Peyer's patch (tissue), 4 donors: ENCODE measurements at regions not wholly inside any gene's neighbourhood (a gene's known extent, or its start where the extent isn't known, plus 50 kb on each side); places are given as distances from the start of the nearest gene placed in this dataset.

Experiments used
- DNase-seq, 3 donors: peaks; one replicate each; pipeline ENCODE4 v3.0.0-alpha.2; 2017 to 2019
- H3K27ac ChIP-seq, 4 donors: fragments of 200-600 bp; sonication (generic); one replicate each; pipeline ENCODE4 v1.5.1; 2016 to 2019
- H3K27me3 ChIP-seq, 2 donors: fragments of 200-600 bp; sonication (generic); one replicate each; pipeline ENCODE4 v1.5.1; 2019
- H3K36me3 ChIP-seq, 3 donors: fragments of 200-600 bp; sonication (generic); one replicate each; pipeline ENCODE4 v1.5.1; 2016 to 2019
- H3K4me1 ChIP-seq, 4 donors: fragments of 200-600 bp; sonication (generic); one replicate each; pipeline ENCODE4 v1.5.1; 2016 to 2019
- H3K4me3 ChIP-seq, 4 donors: fragments of 200-600 bp; sonication (generic); 1 replicate in 3 of 4; 2 replicates in 1 of 4; pipeline ENCODE4 v1.5.1; 2016 to 2019; ENCODE audit warnings: mild to moderate bottlenecking in 1 of 4
- H3K9me3 ChIP-seq, 4 donors: fragments of 200-600 bp; sonication (generic); one replicate each; pipeline ENCODE4 v1.5.1; 2016 to 2019; ENCODE audit warnings: mild to moderate bottlenecking in 1 of 4
- POLR2A ChIP-seq, 2 donors: fragments of 450-650 bp; IDR thresholded peaks; one replicate each; pipeline ENCODE4 v1.5.1; 2017; ENCODE audit warnings: antibody characterized with exemption in 2 of 2, mild to moderate bottlenecking in 2 of 2, moderate library complexity in 2 of 2
- TF ChIP-seq, protein P1 (sequence below), 6 experiments: fragments of 450-650 bp in 4 of 6; fragments of 200-600 bp in 2 of 6; sonication (generic) in 1 of 6; IDR thresholded peaks; one replicate each; pipeline ENCODE4 v1.5.1; 2017 to 2019; ENCODE audit warnings: antibody characterized with exemption in 6 of 6, mild to moderate bottlenecking in 3 of 6, moderate library complexity in 1 of 6

DNA sequence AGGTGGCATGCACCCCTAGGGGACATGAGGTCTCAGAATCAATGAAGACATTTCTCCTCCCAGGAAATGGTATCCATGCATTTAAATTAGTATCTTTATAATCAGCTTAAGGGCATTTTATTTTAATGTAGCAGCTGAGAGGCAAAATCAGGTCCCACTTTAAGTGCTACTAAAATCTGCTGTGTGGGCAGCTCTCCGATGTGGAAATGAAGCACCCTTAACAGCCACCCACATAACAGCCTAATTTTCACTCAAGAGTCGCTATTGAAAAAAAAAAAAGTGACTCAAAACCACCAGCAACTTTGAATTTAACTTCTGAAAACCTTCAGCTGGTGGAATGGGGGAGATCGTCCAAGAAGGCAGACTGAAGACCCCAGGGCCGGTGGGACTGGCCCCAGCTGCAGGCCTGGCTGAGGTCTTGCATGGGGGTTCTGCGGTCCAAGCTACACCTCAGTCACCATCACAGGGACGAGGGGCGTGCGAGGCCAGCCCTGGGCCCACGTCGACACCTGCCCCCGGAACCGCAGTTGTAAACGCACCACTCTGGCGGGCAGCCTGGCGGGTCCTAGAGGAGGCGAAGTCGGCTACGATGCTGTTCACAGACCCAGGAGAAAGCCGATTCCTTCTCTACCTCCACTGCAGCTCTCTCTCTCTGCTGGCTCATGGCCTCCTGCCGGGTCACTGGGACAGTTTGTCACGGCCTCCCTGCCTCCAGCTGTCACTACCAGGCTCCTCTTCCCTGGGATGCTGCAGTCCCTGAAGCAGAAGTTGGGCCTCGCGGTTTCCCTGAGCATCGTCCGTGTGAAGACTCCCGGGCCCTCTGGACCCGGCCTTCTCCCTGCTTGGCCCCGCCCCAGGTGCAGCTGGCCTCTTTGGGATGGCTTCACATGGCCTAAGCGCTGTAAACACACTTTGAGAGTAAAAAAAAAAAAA lies 111.9 kb downstream of the KCNF1 start:
- H3K36me3 ChIP-seq = no peaks in the 10 kb centered on the region
- H3K27ac ChIP-seq = no peak overlapping the region
- no peaks in the 10 kb centered on the region for H3K9me3 ChIP-seq
- no peaks in the 10 kb centered on the region for H3K27me3 ChIP-seq
- TF ChIP-seq POLR2A (IDR thresholded peaks at IDR 0.05) = no peak
- TF ChIP-seq, protein P1, sequence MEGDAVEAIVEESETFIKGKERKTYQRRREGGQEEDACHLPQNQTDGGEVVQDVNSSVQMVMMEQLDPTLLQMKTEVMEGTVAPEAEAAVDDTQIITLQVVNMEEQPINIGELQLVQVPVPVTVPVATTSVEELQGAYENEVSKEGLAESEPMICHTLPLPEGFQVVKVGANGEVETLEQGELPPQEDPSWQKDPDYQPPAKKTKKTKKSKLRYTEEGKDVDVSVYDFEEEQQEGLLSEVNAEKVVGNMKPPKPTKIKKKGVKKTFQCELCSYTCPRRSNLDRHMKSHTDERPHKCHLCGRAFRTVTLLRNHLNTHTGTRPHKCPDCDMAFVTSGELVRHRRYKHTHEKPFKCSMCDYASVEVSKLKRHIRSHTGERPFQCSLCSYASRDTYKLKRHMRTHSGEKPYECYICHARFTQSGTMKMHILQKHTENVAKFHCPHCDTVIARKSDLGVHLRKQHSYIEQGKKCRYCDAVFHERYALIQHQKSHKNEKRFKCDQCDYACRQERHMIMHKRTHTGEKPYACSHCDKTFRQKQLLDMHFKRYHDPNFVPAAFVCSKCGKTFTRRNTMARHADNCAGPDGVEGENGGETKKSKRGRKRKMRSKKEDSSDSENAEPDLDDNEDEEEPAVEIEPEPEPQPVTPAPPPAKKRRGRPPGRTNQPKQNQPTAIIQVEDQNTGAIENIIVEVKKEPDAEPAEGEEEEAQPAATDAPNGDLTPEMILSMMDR (IDR thresholded peaks at IDR 0.05) = no peak
- H3K4me3 ChIP-seq = no peak overlapping the region
- DNase-seq = no peak
- H3K4me1 ChIP-seq = no peaks in the 10 kb centered on the region

DNA sequence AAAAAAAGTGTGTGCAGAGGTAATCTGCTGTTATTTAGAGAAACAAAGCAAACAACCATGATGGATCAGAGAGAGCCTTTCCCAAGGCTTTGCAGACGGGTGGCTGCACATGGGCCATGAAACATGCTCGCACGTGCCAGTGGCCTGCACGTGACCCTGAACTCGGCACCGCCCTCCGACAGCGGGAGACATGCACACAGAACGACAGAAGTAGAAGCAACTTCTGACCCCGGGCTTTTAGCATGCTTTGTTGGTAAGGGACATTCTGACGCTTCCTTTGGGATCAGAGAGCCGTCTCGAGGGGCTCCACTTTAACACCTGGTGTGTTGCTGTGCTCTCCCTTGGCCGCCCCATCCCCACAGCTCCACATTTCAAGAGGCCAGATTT lies 112.5 kb downstream of the KCNF1 start:
- Histone ChIP-seq H3K27me3 (no peaks in the 10 kb centered on the region), H3K4me1 (no peaks in the 10 kb centered on the region), H3K9me3 (no peaks in the 10 kb centered on the region), H3K36me3 (no peaks in the 10 kb centered on the region), H3K4me3 (no peak overlapping the region), H3K27ac (no peak overlapping the region)
- no peak for DNase-seq
- TF ChIP-seq, protein P1 (IDR thresholded peaks at IDR 0.05) = no peak
- no peak for TF ChIP-seq POLR2A (IDR thresholded peaks at IDR 0.05)

DNA sequence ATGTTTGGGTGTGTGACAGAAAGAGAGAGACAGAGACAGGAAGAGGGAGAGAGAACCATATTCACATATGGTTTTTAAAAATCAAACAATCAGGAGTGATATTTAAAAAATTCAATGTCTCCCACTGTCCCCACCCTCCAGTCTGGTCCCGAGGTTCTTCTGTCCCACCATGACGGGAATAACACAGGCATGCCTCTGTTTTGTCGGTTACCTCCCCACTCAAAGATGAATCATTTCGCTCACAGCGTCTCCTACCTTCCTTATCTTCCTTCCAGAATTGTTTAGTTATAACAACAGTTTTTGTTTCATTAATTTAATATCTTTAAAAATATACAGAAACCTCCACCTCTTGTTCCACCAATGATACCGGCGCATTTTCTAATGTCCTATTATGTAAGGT lies 113.0 kb downstream of the KCNF1 start:
- DNase-seq = no peak
- Histone ChIP-seq H3K9me3 (no peaks in the 10 kb centered on the region), H3K4me1 (no peaks in the 10 kb centered on the region), H3K27ac (no peak overlapping the region), H3K4me3 (no peak overlapping the region), H3K27me3 (no peaks in the 10 kb centered on the region), H3K36me3 (no peaks in the 10 kb centered on the region)
- TF ChIP-seq, protein P1 (IDR thresholded peaks at IDR 0.05) = no peak
- no peak for TF ChIP-seq POLR2A (IDR thresholded peaks at IDR 0.05)

DNA sequence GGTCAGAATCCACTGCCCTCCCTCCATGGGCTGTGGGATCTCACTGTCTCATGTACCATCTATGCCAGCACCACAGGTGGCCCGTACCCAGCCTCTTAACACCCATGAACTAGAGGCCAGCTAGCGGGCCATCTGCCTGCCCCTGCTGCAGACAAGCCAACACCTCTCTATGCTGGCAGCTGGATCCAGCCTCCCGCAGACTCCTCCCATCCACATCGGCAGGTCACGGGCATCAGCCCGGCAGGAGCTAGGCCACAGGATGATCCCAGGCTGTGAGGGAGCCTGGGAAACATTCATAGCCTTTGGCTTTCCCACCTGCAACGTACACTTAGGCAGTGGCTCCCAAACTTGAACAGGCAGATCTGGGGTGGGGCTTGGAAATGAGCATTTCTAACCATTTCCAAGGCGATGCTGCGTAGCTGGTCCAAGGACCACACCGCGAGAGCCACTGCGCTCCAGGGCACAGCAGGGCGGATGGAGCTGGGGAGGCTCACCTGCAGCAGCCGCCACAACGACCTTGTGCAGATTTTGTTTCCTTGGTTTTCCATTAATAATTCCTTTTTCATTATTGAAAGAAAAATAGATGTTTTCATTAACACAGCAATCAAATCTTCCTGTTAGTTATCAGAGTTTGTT lies 114.7 kb downstream of the KCNF1 start:
- DNase-seq = no peak
- no peaks in the 10 kb centered on the region for H3K4me1 ChIP-seq
- no peak overlapping the region for H3K4me3 ChIP-seq
- H3K27me3 ChIP-seq = no peaks in the 10 kb centered on the region
- no peaks in the 10 kb centered on the region for H3K36me3 ChIP-seq
- no peaks in the 10 kb centered on the region for H3K9me3 ChIP-seq
- no peak overlapping the region for H3K27ac ChIP-seq
- TF ChIP-seq, protein P1 (IDR thresholded peaks at IDR 0.05) = no peak
- TF ChIP-seq POLR2A (IDR thresholded peaks at IDR 0.05) = no peak

DNA sequence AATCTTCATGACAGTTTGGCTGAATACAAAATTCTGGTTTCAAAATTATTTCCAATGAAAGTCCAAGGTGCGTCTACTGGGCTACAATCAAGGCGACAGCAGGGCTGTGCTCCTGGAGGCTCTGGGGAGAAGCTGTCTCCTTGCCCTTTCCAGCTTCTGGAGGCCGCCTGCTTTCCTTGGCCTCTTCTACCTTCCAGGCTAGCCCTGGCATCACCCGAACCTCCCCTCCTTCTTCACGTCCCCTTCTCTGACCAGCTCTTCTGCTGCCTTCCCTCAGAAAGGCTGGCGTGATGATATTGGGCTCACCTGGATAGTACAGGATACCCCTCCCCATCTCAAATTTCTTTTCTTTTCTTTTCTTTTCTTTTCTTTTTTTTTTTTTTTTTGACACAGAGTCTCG lies 115.5 kb downstream of the KCNF1 start:
- Histone ChIP-seq H3K27me3 (no peaks in the 10 kb centered on the region), H3K36me3 (no peaks in the 10 kb centered on the region), H3K9me3 (no peaks in the 10 kb centered on the region), H3K4me3 (no peak overlapping the region), H3K4me1 (no peaks in the 10 kb centered on the region), H3K27ac (no peak overlapping the region)
- no peak for TF ChIP-seq POLR2A (IDR thresholded peaks at IDR 0.05)
- TF ChIP-seq, protein P1 (IDR thresholded peaks at IDR 0.05) = no peak
- DNase-seq = no peak
